Coronary artery (tissue), 2 donors: ENCODE measurements at regions not wholly inside any gene's neighbourhood (a gene's known extent, or its start where the extent isn't known, plus 50 kb on each side); places are given as distances from the start of the nearest gene placed in this dataset.

Experiments used
- DNase-seq: peaks from one replicate; pipeline ENCODE4 v3.0.0-alpha.2; 2017; ENCODE audit warnings: low spot score
- H3K27ac ChIP-seq, 2 donors: fragments of 200-600 bp; sonication (generic); one replicate each; pipeline ENCODE4 v1.5.1; 2016 to 2019
- H3K4me3 ChIP-seq: fragments of 200-600 bp; sonication (generic); 2 replicates; pipeline ENCODE4 v1.5.1; 2016; ENCODE audit warnings: mild to moderate bottlenecking, moderate library complexity
- CTCF ChIP-seq: fragments of 200-600 bp; sonication (generic); IDR thresholded peaks from one replicate; pipeline ENCODE4 v1.5.1; 2019; ENCODE audit warnings: antibody characterized with exemption

GRCh38 chr1:198064181-198064580 lies 92.6 kb upstream of the NEK7 start:
- Histone ChIP-seq H3K27ac (no peak overlapping the region), H3K4me3 (no peak overlapping the region)
- DNase-seq, result no peak
- TF ChIP-seq CTCF, result no peak

- Histone ChIP-seq H3K27ac (no peak overlapping the region), H3K4me3 (no peak overlapping the region)
- DNase-seq, result no peak
- TF ChIP-seq CTCF, result no peak
Measured at GRCh38 chr1:198068285-198068684, 88.5 kb upstream of the NEK7 start.

GRCh38 chr1:198072177-198072576 lies 84.6 kb upstream of the NEK7 start:
- Histone ChIP-seq H3K27ac (no peak overlapping the region), H3K4me3 (no peak overlapping the region)
- no peak for DNase-seq
- TF ChIP-seq CTCF, result no peak

GRCh38 chr1:198075296-198075695 lies 81.5 kb upstream of the NEK7 start:
- Histone ChIP-seq H3K4me3 (no peak overlapping the region), H3K27ac (no peak overlapping the region)
- DNase-seq, result no peak
- no peak for TF ChIP-seq CTCF

- no peak for TF ChIP-seq CTCF
- Histone ChIP-seq H3K4me3 (no peak overlapping the region), H3K27ac (no peak overlapping the region)
- DNase-seq, result no peak
Measured at GRCh38 chr1:198079432-198079951, 77.3 kb upstream of the NEK7 start.

GRCh38 chr1:198082576-198082975 lies 74.2 kb upstream of the NEK7 start:
- H3K27ac ChIP-seq, result no peak overlapping the region
- no peak for TF ChIP-seq CTCF
- no peak for DNase-seq
- no peak overlapping the region for H3K4me3 ChIP-seq

- Histone ChIP-seq H3K4me3 (no peak overlapping the region), H3K27ac (no peak overlapping the region)
- DNase-seq, result no peak
- TF ChIP-seq CTCF, result no peak
Measured at GRCh38 chr1:198083549-198083948, 73.2 kb upstream of the NEK7 start.
